Muscle layer of colon (tissue), 2 donors: ENCODE measurements at regions not wholly inside any gene's neighbourhood (a gene's known extent, or its start where the extent isn't known, plus 50 kb on each side); places are given as distances from the start of the nearest gene placed in this dataset.

Experiments
- H3K27ac ChIP-seq: one replicate; pipeline ENCODE4 v1.7.0; 2013; ENCODE audit warnings: low read depth, mild to moderate bottlenecking, low read length, moderate library complexity
- H3K27me3 ChIP-seq, 2 donors: one replicate each; pipeline ENCODE4 v1.7.0; 2013; ENCODE audit warnings: low read length in 2 of 2, mild to moderate bottlenecking in 2 of 2; ENCODE audit not compliant: insufficient read depth in 2 of 2, control insufficient read depth in 1 of 2
- H3K36me3 ChIP-seq: one replicate; pipeline ENCODE4 v1.7.0; 2013; ENCODE audit warnings: mild to moderate bottlenecking, low read length; ENCODE audit not compliant: insufficient read depth
- H3K4me1 ChIP-seq: one replicate; pipeline ENCODE4 v1.7.0; 2013; ENCODE audit warnings: mild to moderate bottlenecking, low read length; ENCODE audit not compliant: insufficient read depth
- H3K4me3 ChIP-seq, 2 donors: one replicate each; pipeline ENCODE4 v1.7.0; 2013; ENCODE audit warnings: low read length in 2 of 2, low read depth in 1 of 2, mild to moderate bottlenecking in 1 of 2, moderate library complexity in 1 of 2
- H3K9ac ChIP-seq: one replicate; pipeline ENCODE4 v1.7.0; 2013; ENCODE audit warnings: low read length
- H3K9me3 ChIP-seq: one replicate; pipeline ENCODE4 v1.7.0; 2013; ENCODE audit warnings: mild to moderate bottlenecking, low read length
- donor health status: abdominal sarcoma.
- donor health status: Adenocarcinoma of cecum.

DNA sequence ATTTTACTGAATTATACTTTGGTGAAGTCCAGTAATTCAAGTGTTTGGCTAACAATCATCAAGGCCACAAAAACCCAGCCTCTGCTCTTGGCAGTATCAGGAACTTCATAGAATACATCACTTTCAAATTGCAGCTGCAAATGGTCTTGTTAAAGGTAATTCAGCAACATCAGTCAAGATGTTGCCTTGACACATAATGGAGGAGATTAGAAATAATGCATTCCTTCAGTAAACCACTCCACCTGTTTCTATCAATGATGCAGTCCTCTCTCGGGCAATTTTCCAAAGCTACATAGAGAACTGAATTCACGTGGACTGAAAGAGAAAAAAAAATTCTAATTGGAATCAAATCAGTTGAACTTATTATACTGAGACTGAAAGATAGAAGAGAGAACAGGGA, 279.3 kb downstream of the VGLL3 start:
- Histone ChIP-seq H3K27ac (no peak overlapping the region), H3K27me3 (no peaks in the 10 kb centered on the region), H3K4me1 (no peaks in the 10 kb centered on the region), H3K9ac (no peak overlapping the region), H3K9me3 (no peaks in the 10 kb centered on the region), H3K4me3 (no peak overlapping the region), H3K36me3 (no peaks in the 10 kb centered on the region)

DNA sequence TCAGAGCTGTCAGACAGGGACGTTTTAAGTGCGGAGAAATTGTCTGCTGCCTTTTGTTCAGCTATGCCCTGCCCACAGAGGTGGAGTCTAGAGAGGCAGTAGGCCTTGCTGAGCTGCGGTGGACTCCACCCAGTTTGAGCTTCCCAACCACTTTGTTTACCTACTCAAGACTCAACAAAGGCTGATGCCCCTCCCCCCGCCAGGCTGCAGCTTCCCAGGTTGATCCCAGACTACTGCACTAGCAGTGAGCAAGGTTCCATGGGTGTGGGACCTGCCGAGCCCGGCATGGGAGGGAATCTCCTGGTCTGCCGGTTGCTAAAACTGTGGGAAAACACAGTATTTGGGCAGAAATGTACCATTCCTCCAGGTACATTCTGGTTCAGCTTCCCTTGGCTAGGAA, 282.1 kb downstream of the VGLL3 start:
- Histone ChIP-seq H3K27ac (no peak overlapping the region), H3K4me3 (no peak overlapping the region), H3K9me3 (no peaks in the 10 kb centered on the region), H3K9ac (no peak overlapping the region), H3K36me3 (no peaks in the 10 kb centered on the region), H3K27me3 (no peaks in the 10 kb centered on the region), H3K4me1 (no peaks in the 10 kb centered on the region)

DNA sequence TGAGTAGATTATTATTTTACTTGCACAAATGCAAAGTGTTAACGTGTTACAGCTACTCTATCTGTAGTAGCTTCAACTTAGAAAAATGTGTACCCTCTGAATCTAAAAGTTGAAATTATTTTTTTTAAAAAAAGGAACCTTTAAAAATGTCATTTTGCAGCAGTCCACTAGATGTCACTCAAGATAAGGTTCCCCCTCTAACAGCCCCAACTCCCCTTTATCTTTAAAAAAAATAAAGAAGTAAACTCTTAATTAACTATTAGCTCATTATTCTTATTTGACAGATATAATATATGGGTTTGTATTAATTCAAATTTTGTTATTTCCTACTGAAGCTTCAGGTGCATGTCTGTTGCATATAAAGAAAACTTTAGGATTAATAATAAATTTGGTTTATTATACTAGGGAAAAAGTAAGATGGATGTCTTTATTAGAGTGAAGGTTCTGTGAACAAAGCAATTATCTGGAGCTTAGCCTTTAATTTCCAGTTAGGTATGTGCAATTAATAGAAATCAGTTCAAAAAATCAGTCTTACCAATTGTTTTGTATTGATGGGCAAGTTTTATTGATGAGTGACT, 288.5 kb downstream of the VGLL3 start:
- Histone ChIP-seq H3K36me3 (no peaks in the 10 kb centered on the region), H3K27me3 (no peaks in the 10 kb centered on the region), H3K27ac (no peak overlapping the region), H3K4me1 (no peaks in the 10 kb centered on the region), H3K9me3 (no peaks in the 10 kb centered on the region), H3K4me3 (no peak overlapping the region), H3K9ac (no peak overlapping the region)

DNA sequence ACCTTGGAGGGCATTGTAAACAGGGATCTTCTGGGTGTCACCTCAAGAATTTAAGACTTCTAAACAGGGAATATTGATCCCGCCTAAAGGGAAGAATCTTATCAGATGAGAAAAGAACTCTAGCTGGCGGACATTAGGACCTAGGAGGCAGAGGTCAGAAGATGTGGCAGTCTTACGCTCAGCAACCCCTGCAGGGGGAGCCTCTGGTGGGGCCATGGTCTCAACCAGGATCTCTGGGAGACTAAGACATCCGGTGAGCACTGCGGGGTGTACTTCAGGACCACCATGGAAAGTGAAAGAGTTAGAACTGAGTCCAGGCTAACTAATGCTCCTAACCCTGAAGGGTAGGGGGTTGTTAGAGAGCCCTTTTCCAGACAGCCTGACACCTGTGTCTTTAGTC, 295.2 kb downstream of the VGLL3 start:
- H3K27me3 ChIP-seq, result no peaks in the 10 kb centered on the region
- no peak overlapping the region for H3K9ac ChIP-seq
- no peak overlapping the region for H3K27ac ChIP-seq
- H3K36me3 ChIP-seq, result no peaks in the 10 kb centered on the region
- no peaks in the 10 kb centered on the region for H3K4me1 ChIP-seq
- H3K4me3 ChIP-seq, result no peak overlapping the region
- H3K9me3 ChIP-seq, result no peaks in the 10 kb centered on the region

DNA sequence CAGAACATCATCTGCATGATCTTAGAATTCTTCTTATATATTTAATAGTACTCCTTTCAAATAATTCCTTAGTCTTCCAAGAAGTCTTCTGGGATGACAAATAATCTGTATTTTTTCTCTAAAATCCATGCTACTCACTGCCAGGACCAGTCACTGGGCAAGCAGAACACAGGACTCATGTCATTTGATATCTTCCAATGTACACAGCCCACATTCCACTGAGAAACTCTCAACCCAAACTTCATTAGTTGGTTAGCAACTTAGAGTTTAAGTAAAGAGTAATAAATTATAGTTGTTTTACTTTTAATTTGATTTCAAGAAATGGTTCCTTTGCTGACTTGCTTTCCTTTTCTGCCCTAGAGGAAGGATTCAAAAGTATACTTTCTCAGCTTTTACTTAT, 317.0 kb downstream of the VGLL3 start:
- Histone ChIP-seq H3K4me3 (no peak overlapping the region), H3K27me3 (no peaks in the 10 kb centered on the region), H3K9ac (no peak overlapping the region), H3K4me1 (no peaks in the 10 kb centered on the region), H3K36me3 (no peaks in the 10 kb centered on the region), H3K27ac (no peak overlapping the region), H3K9me3 (no peaks in the 10 kb centered on the region)

DNA sequence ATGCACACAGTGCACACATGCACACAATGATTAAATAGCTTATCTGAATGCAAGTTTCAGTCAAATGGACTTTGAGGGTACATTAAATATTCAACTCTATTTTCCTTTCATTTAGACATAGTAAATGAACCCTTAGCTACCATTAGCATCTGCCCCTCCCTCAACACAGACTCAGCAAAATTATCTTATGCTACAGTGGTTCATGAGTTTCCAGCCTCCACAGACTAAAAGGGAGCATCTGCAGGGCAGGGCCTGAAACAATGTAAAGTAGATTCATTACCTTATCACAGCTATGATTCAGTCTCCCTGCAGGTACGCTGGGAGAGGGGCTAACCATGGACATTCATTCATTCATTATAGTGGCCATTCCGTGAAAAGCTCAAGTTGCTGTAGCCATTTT, 329.1 kb downstream of the VGLL3 start:
- Histone ChIP-seq H3K4me3 (no peak overlapping the region), H3K27me3 (no peaks in the 10 kb centered on the region)

DNA sequence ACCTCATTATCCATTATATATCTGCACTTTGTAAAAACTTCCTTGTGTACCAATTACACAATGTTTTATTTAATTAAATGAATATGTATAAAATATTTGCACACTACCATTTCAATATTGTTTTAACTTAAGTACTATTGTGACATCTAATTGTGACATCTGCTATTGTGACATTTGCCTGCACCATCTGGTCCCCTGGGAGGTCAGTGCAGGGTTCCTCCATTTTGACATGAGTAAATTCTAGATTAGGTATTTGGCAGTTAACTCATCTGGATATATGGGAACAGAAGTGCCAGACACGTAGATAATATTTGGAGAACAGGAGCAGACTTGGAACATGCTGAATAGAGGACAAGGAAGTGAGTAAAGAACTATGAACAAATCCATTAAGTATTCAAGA, 332.1 kb downstream of the VGLL3 start:
- Histone ChIP-seq H3K27ac (no peak overlapping the region), H3K36me3 (no peaks in the 10 kb centered on the region), H3K9ac (no peak overlapping the region), H3K9me3 (no peaks in the 10 kb centered on the region), H3K4me1 (no peaks in the 10 kb centered on the region), H3K4me3 (no peak overlapping the region), H3K27me3 (no peaks in the 10 kb centered on the region)

More for the DNA sequence above, 329.1 kb downstream of the VGLL3 start:
- Histone ChIP-seq H3K9ac (no peak overlapping the region), H3K9me3 (no peaks in the 10 kb centered on the region), H3K36me3 (no peaks in the 10 kb centered on the region), H3K27ac (no peak overlapping the region), H3K4me1 (no peaks in the 10 kb centered on the region)

DNA sequence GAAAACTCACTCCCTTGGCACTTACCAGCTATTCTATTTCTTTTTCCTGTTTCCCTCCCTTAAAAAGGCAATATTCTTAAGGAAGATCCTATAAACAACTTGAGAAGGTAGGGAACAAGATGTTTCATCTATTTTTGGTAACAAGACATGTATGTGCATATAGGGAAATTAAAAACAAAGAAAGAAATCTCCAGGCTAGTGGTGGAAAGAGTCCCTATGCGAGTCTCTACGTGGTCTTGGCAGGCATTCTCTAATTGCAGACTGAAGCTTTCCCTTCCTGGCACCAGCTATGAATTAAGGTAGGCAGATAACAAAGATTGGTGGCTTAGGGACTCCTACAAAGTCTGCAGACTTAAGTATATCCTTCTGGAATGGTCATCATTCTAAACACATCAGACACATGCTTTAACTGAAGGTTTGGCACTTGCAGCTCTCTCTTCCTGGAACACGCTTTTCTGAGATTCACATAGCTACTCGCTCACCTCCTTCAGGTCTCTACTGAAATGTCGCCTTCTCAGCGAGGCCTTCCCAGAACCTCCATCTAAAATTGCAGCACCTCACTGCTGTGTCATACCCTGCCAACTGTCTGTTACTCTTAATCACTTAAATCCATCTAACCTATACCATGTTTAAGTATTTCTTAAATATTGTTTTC, 336.0 kb downstream of the VGLL3 start:
- H3K27ac ChIP-seq, result no peak overlapping the region
- H3K9ac ChIP-seq, result no peak overlapping the region
- no peak overlapping the region for H3K4me3 ChIP-seq
- H3K9me3 ChIP-seq, result no peaks in the 10 kb centered on the region
- no peaks in the 10 kb centered on the region for H3K4me1 ChIP-seq
- H3K27me3 ChIP-seq, result no peaks in the 10 kb centered on the region
- no peaks in the 10 kb centered on the region for H3K36me3 ChIP-seq

DNA sequence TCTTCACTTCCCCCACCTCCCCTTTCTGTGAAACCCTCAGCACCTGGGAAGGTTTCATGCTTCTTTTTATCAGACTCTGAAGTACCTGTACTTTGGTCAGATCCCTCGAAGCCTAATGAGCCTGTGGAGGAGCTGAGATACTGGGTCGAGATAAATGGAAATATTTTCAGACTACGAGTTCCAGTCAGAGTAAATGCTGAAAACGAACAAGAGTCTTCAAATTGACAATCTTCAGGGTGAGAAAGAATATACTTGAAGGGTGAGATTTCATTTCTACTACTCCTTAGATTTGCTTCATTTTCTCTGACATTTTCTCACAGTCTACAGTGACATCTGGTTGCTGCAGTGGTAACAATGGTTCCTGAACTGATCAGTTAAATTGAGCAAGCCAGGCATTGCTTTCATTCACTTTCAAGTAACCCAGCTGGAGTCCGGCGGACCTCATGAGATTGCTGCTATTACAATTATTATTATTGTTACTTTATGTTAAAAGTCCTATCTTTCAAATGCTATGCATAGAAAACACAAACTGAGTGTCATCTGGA, 337.2 kb downstream of the VGLL3 start:
- Histone ChIP-seq H3K27me3 (no peaks in the 10 kb centered on the region), H3K9ac (no peak overlapping the region), H3K4me3 (no peak overlapping the region), H3K9me3 (no peaks in the 10 kb centered on the region), H3K4me1 (no peaks in the 10 kb centered on the region), H3K27ac (no peak overlapping the region), H3K36me3 (no peaks in the 10 kb centered on the region)

DNA sequence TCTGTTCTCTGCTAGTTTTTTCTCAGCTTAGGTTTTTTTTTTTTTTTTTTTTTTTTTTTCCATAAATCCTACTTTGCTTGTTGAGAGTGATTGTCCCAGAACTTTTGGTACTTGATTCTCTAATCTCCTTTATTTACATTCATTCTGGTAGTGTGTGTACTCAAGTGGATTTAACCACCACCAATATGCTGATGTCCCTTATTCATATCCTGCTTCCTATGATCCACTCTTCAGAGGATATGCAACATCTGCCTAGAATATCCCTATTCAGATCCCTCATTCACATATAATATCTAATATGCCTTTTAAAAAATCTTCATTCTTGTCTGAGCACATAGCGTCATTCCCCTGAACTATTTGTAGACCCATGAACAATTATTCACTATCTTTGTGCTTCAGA, 342.9 kb downstream of the VGLL3 start:
- no peaks in the 10 kb centered on the region for H3K27me3 ChIP-seq
- H3K9me3 ChIP-seq, result no peaks in the 10 kb centered on the region
- H3K4me3 ChIP-seq, result no peak overlapping the region
- H3K4me1 ChIP-seq, result no peaks in the 10 kb centered on the region
- no peak overlapping the region for H3K9ac ChIP-seq
- no peaks in the 10 kb centered on the region for H3K36me3 ChIP-seq
- no peak overlapping the region for H3K27ac ChIP-seq

DNA sequence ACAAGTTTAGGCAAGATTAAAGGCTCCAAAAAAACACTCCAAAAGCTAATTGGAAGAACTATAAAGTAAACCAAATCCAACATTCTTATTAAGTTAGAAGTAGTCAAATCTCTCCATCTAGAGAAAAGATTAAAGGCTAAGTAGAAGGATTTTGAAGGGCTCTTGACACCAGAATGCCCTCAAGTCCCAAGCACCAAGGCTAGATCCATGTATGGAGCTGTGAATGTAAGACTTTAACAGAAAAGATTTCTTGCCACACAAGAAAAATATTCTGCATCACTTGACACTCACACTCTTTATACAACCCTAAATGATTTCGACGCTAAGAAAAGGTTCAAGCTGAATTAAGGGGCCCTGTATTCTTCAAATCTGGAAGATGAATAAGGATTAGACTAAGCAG, 345.2 kb downstream of the VGLL3 start:
- Histone ChIP-seq H3K4me1 (no peaks in the 10 kb centered on the region), H3K4me3 (no peak overlapping the region), H3K27ac (no peak overlapping the region), H3K27me3 (no peaks in the 10 kb centered on the region), H3K36me3 (no peaks in the 10 kb centered on the region), H3K9ac (no peak overlapping the region), H3K9me3 (no peaks in the 10 kb centered on the region)

DNA sequence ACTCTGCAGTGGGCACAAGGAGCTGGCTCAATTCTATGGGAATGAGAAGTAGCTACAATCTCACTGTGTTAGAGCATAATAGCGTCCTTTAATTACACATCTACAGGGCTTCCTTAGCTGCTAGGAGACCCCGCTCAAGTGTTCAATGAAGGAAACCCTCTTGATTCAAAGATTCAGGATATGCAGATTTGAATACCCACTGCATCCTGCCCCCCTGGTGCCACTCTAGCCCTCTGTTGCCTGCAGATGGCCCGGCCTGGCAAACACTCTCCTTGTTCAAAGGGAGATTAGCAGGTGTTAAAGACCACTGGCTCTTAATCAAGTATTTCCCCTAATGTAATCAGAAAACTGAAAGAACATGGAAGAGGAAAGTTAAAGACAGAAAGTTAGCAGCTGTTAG, 356.6 kb downstream of the VGLL3 start:
- H3K27me3 ChIP-seq, result no peaks in the 10 kb centered on the region
- no peaks in the 10 kb centered on the region for H3K36me3 ChIP-seq
- no peaks in the 10 kb centered on the region for H3K4me1 ChIP-seq
- H3K27ac ChIP-seq, result no peak overlapping the region
- no peaks in the 10 kb centered on the region for H3K9me3 ChIP-seq
- no peak overlapping the region for H3K4me3 ChIP-seq
- H3K9ac ChIP-seq, result no peak overlapping the region
